Liver (tissue), 7 donors: ENCODE measurements at regions not wholly inside any gene's neighbourhood (a gene's known extent, or its start where the extent isn't known, plus 50 kb on each side); places are given as distances from the start of the nearest gene placed in this dataset.

Experiments used
- DNase-seq: peaks from one replicate; pipeline ENCODE4 v3.0.0-alpha.2; 2017; ENCODE audit warnings: low spot score
- H3K27ac ChIP-seq, 2 donors: one replicate each; pipeline ENCODE4 v1.7.0; 2013; ENCODE audit warnings: inconsistent platforms in 2 of 2, low read length in 2 of 2, control low read depth in 1 of 2, low read depth in 1 of 2, mild to moderate bottlenecking in 1 of 2
- H3K27me3 ChIP-seq, 4 donors: one replicate each; pipeline versions ENCODE4 v1.6.1 to v1.7.0; 2013; ENCODE audit warnings: low read length in 3 of 4, inconsistent platforms in 1 of 4, mild to moderate bottlenecking in 1 of 4, moderate library complexity in 1 of 4; ENCODE audit not compliant: control insufficient read depth in 4 of 4, insufficient read depth in 4 of 4
- H3K36me3 ChIP-seq, 4 donors: one replicate each; pipeline versions ENCODE4 v1.6.1 to v1.7.0; 2013; ENCODE audit warnings: low read length in 3 of 4, mild to moderate bottlenecking in 3 of 4, low read depth in 1 of 4, moderate library complexity in 1 of 4; ENCODE audit not compliant: control insufficient read depth in 4 of 4, insufficient read depth in 3 of 4
- H3K4me1 ChIP-seq, 4 donors: one replicate each; pipeline versions ENCODE4 v1.6.1 to v1.7.0; 2013; ENCODE audit warnings: low read length in 3 of 4, mild to moderate bottlenecking in 3 of 4, moderate library complexity in 1 of 4; ENCODE audit not compliant: control insufficient read depth in 4 of 4, insufficient read depth in 4 of 4
- H3K4me3 ChIP-seq, 3 donors: one replicate each; pipeline versions ENCODE4 v1.6.1 to v1.7.0; 2013; ENCODE audit warnings: low read length in 3 of 3, control low read depth in 1 of 3, low read depth in 1 of 3, mild to moderate bottlenecking in 1 of 3
- H3K9ac ChIP-seq, 2 donors: one replicate each; pipeline ENCODE4 v1.7.0; 2013; ENCODE audit warnings: low read length in 2 of 2, mild to moderate bottlenecking in 2 of 2, moderate library complexity in 2 of 2, control low read depth in 1 of 2, low read depth in 1 of 2
- H3K9me3 ChIP-seq, 4 donors: one replicate each; pipeline versions ENCODE4 v1.6.1 to v1.7.0; 2013; ENCODE audit warnings: low read length in 3 of 4; ENCODE audit not compliant: control insufficient read depth in 4 of 4
- ATF3 ChIP-seq: IDR thresholded peaks from 2 replicates; pipeline ENCODE4 v1.6.1; 2016; ENCODE audit warnings: antibody characterized with exemption
- FOXA1 ChIP-seq: IDR thresholded peaks from 2 replicates; pipeline ENCODE4 v1.6.1; 2016; ENCODE audit warnings: antibody characterized with exemption
- HNF4A ChIP-seq, 2 donors: conservative IDR thresholded peaks; 2 replicates each; pipeline ENCODE4 v1.6.1; 2016; ENCODE audit warnings: antibody characterized with exemption in 2 of 2, mild to moderate bottlenecking in 2 of 2
- HNF4G ChIP-seq: IDR thresholded peaks from 2 replicates; pipeline ENCODE4 v1.6.1; 2016; ENCODE audit warnings: antibody characterized with exemption
- JUND ChIP-seq, 2 donors: IDR thresholded peaks; 2 replicates each; pipeline ENCODE4 v1.6.1; 2016; ENCODE audit warnings: antibody characterized with exemption in 2 of 2
- RAD21 ChIP-seq, 2 donors: IDR thresholded peaks; 2 replicates each; pipeline ENCODE4 v1.6.1; 2016; ENCODE audit warnings: antibody characterized with exemption in 2 of 2, mild to moderate bottlenecking in 2 of 2
- REST ChIP-seq: IDR thresholded peaks from 2 replicates; pipeline ENCODE4 v1.6.1; 2016; ENCODE audit warnings: antibody characterized with exemption, mild to moderate bottlenecking
- RXRA ChIP-seq, 2 donors: IDR thresholded peaks; 2 replicates each; pipeline ENCODE4 v1.6.1; 2017 to 2018; ENCODE audit warnings: antibody characterized with exemption in 2 of 2, mild to moderate bottlenecking in 1 of 2
- TAF1 ChIP-seq: conservative IDR thresholded peaks from 2 replicates; pipeline ENCODE4 v1.6.1; 2016; ENCODE audit warnings: antibody characterized with exemption, mild to moderate bottlenecking
- YY1 ChIP-seq: IDR thresholded peaks from 2 replicates; pipeline ENCODE4 v1.6.1; 2016; ENCODE audit warnings: antibody characterized with exemption, mild to moderate bottlenecking
- ZBTB33 ChIP-seq: IDR thresholded peaks from 2 replicates; pipeline ENCODE4 v1.6.1; 2016; ENCODE audit warnings: antibody characterized with exemption
- WGBS: extraction: QIAGEN DNeasy Blood & Tissue Kit; methylation state at CpG from one replicate; pipeline ENCODE4 v1.1.7; 2013; 5-methylcytosine and 5-hydroxymethylcytosine counted together
- donor health status: healthy.
- donor health status: healthy.
- donor health status: healthy.
- donor health status: healthy.

GRCh38 chr6:163738725-163739407, 324.3 kb downstream of the QKI start:
- WGBS, result 92% methylated on average over 3 of the region's 3 CpGs

GRCh38 chr6:163738304-163738703, 323.8 kb downstream of the QKI start:
- Histone ChIP-seq H3K4me1 (no peaks in the 10 kb centered on the region), H3K27me3 (no peaks in the 10 kb centered on the region), H3K36me3 (no peaks in the 10 kb centered on the region), H3K27ac (no peak overlapping the region), H3K9ac (no peak overlapping the region), H3K4me3 (no peak overlapping the region), H3K9me3 (no peaks in the 10 kb centered on the region)
- WGBS, result 81% methylated on average over 3 of the region's 3 CpGs
- no peak for TF ChIP-seq RAD21 (IDR thresholded peaks at IDR 0.05)
- no peak for TF ChIP-seq HNF4G
- TF ChIP-seq ZBTB33, result no peak
- TF ChIP-seq ATF3, result no peak
- DNase-seq, result no peak

More at GRCh38 chr6:163738725-163739407, 324.3 kb downstream of the QKI start:
- no peaks in the 10 kb centered on the region for H3K36me3 ChIP-seq
- H3K27ac ChIP-seq, result no peak overlapping the region
- no peaks in the 10 kb centered on the region for H3K27me3 ChIP-seq
- H3K9ac ChIP-seq, result no peak overlapping the region
- H3K9me3 ChIP-seq, result no peaks in the 10 kb centered on the region
- DNase-seq, result no peak
- TF ChIP-seq FOXA1, result no peak
- TF ChIP-seq ZBTB33, result no peak
- no peak for TF ChIP-seq JUND (IDR thresholded peaks at IDR 0.05)
- TF ChIP-seq ATF3, result no peak
- TF ChIP-seq HNF4A (conservative IDR thresholded peaks at IDR 0.05), result no peak
- no peak for TF ChIP-seq RAD21 (IDR thresholded peaks at IDR 0.05)
- no peak for TF ChIP-seq REST
- no peak for TF ChIP-seq HNF4G
- TF ChIP-seq YY1, result no peak
- no peak for TF ChIP-seq TAF1
- no peak for TF ChIP-seq RXRA (IDR thresholded peaks at IDR 0.05)
- no peak overlapping the region for H3K4me3 ChIP-seq
- H3K4me1 ChIP-seq, result no peaks in the 10 kb centered on the region
